H1 (cell line): ENCODE measurements at regions not wholly inside any gene's neighbourhood (a gene's known extent, or its start where the extent isn't known, plus 50 kb on each side); places are given as distances from the start of the nearest gene placed in this dataset.

Source experiments
- CTCF ChIA-PET: fragments of 300-600 bp; sonication (Branson Sonifier 250); formaldehyde crosslinking; loops from one replicate; lab custom pipeline; 2021; ENCODE audit not compliant: partially characterized antibody; lab: Charles Lee
- POLR2A ChIA-PET: fragments of 300-600 bp; sonication (Branson Sonifier 250); formaldehyde crosslinking; loops from one replicate; lab custom pipeline; 2021; ENCODE audit warnings: inconsistent platforms; ENCODE audit not compliant: partially characterized antibody; lab: Charles Lee
- DNase-seq, 2 experiments: peaks; one replicate each; pipeline versions ENCODE4 v3.0.0 to v3.0.0-alpha.2; 2010 to 2022; ENCODE audit warnings: low spot score in 2 of 2, low read depth in 1 of 2, mixed read lengths in 1 of 2
- FAIRE-seq: peaks from 2 replicates; lab custom pipeline; 2011; peaks lifted over from hg19 to GRCh38; lab: Jason Lieb, UNC
- H2AFZ ChIP-seq: 2 replicates; pipeline ENCODE4 v1.8.1; 2012; ENCODE audit warnings: low read length, inconsistent platforms
- H2AK5ac ChIP-seq: 2 replicates; pipeline ENCODE4 v1.6.1; 2013; ENCODE audit warnings: low read depth, low read length
- H2BK120ac ChIP-seq: replicated peaks from 2 replicates; pipeline ENCODE3; 2013; ENCODE audit warnings: low read depth, low read length, inconsistent platforms
- H2BK12ac ChIP-seq: 2 replicates; pipeline ENCODE4 v1.6.1; 2013; ENCODE audit warnings: low read depth, low read length
- H2BK15ac ChIP-seq: 2 replicates; pipeline ENCODE4 v1.6.1; 2013; ENCODE audit warnings: low read length
- H2BK20ac ChIP-seq: 2 replicates; pipeline ENCODE4 v1.6.1; 2013; ENCODE audit warnings: low read length
- H2BK5ac ChIP-seq: 2 replicates; pipeline ENCODE4 v1.6.1; 2013; ENCODE audit warnings: low read depth, low read length
- H3K14ac ChIP-seq: 2 replicates; pipeline ENCODE4 v1.6.1; 2013; ENCODE audit warnings: inconsistent platforms; ENCODE audit not compliant: insufficient read length
- H3K18ac ChIP-seq: 2 replicates; pipeline ENCODE4 v1.6.1; 2013; ENCODE audit warnings: low read length; ENCODE audit errors: extremely low read depth
- H3K23ac ChIP-seq: 2 replicates; pipeline ENCODE4 v1.6.1; 2013; ENCODE audit warnings: inconsistent platforms; ENCODE audit not compliant: insufficient read length
- H3K23me2 ChIP-seq: 2 replicates; pipeline ENCODE4 v1.6.1; 2013; ENCODE audit warnings: low read depth, low read length
- H3K27ac ChIP-seq: 2 replicates; pipeline ENCODE4 v1.6.1; 2011; ENCODE audit warnings: low read depth, low read length, inconsistent platforms
- H3K27me3 ChIP-seq, 4 experiments: replicated peaks in 1 of 4; 1 replicate in 1 of 4; 2 replicates in 3 of 4; pipeline versions ENCODE4 v1.6.1 to v1.8.1; 2011 to 2013; ENCODE audit warnings: low read length in 3 of 4, mild to moderate bottlenecking in 3 of 4, inconsistent platforms in 2 of 4, mixed read lengths in 2 of 4, moderate library complexity in 1 of 4; ENCODE audit not compliant: control insufficient read depth in 3 of 4, insufficient read depth in 3 of 4; ENCODE audit errors: extremely low read depth in 1 of 4
- H3K36me3 ChIP-seq, 4 experiments: 2 replicates each; pipeline versions ENCODE4 v1.6.1 to v1.8.1; 2011 to 2013; ENCODE audit warnings: mild to moderate bottlenecking in 4 of 4, low read length in 3 of 4, moderate library complexity in 2 of 4, control low read depth in 1 of 4, inconsistent platforms in 1 of 4; ENCODE audit not compliant: insufficient read depth in 4 of 4, control insufficient read depth in 2 of 4
- H3K4ac ChIP-seq: replicated peaks from 2 replicates; pipeline ENCODE3; 2013; ENCODE audit warnings: low read length, low read depth, mixed read lengths, inconsistent platforms; ENCODE audit not compliant: insufficient read length
- H3K4me1 ChIP-seq, 4 experiments: replicated peaks in 1 of 4; 1 replicate in 1 of 4; 2 replicates in 3 of 4; pipeline versions ENCODE4 v1.6.1 to v1.8.1; 2011 to 2013; ENCODE audit warnings: low read length in 3 of 4, inconsistent platforms in 2 of 4, mixed read lengths in 1 of 4; ENCODE audit not compliant: insufficient read depth in 4 of 4, control insufficient read depth in 3 of 4
- H3K4me2 ChIP-seq, 2 experiments: 2 replicates each; pipeline versions ENCODE4 v1.6.1 to v1.8.1; 2011 to 2013; ENCODE audit warnings: low read depth in 2 of 2, low read length in 2 of 2, control low read depth in 1 of 2, inconsistent platforms in 1 of 2, mild to moderate bottlenecking in 1 of 2; ENCODE audit not compliant: insufficient read depth in 1 of 2
- H3K4me3 ChIP-seq, 4 experiments: fragments of 200-600, 300-600 bp in 1 of 4; sonication (generic), shearing (Covaris generic), sonication (Bioruptor Twin) in 1 of 4; 2 replicates each; pipeline versions ENCODE4 v1.5.1 to v1.8.1; 2011 to 2016; ENCODE audit warnings: low read length in 4 of 4, low read depth in 3 of 4, control low read depth in 2 of 4, inconsistent platforms in 2 of 4, mild to moderate bottlenecking in 2 of 4, mixed read lengths in 1 of 4, moderate library complexity in 1 of 4; ENCODE audit not compliant: insufficient read depth in 2 of 4; ENCODE audit errors: extremely low read depth in 1 of 4
- H3K56ac ChIP-seq: replicated peaks from 2 replicates; pipeline ENCODE3; 2013; ENCODE audit warnings: low read depth, mild to moderate bottlenecking, mixed read lengths, low read length, inconsistent platforms; ENCODE audit not compliant: insufficient read length
- H3K79me1 ChIP-seq: 2 replicates; pipeline ENCODE4 v1.6.1; 2013; ENCODE audit warnings: low read depth, low read length, control low read depth
- H3K79me2 ChIP-seq, 2 experiments: 2 replicates each; pipeline versions ENCODE4 v1.6.1 to v1.8.1; 2012 to 2013; ENCODE audit warnings: low read length in 2 of 2, mild to moderate bottlenecking in 2 of 2, inconsistent platforms in 1 of 2; ENCODE audit not compliant: insufficient read depth in 2 of 2, control insufficient read depth in 1 of 2
- H3K9ac ChIP-seq, 4 experiments: replicated peaks in 1 of 4; 1 replicate in 1 of 4; 2 replicates in 3 of 4; pipeline versions ENCODE4 v1.6.1 to v1.8.1; 2011 to 2013; ENCODE audit warnings: low read depth in 3 of 4, low read length in 3 of 4, control low read depth in 2 of 4, mild to moderate bottlenecking in 2 of 4, moderate library complexity in 2 of 4, inconsistent platforms in 1 of 4; ENCODE audit errors: extremely low read depth in 1 of 4
- H3K9me3 ChIP-seq, 2 experiments: 2 replicates each; pipeline versions ENCODE4 v1.6.1 to v1.8.1; 2012 to 2013; ENCODE audit warnings: mild to moderate bottlenecking in 2 of 2, moderate library complexity in 2 of 2, control low read depth in 1 of 2, inconsistent platforms in 1 of 2, low read depth in 1 of 2, low read length in 1 of 2, mixed read lengths in 1 of 2; ENCODE audit not compliant: insufficient read depth in 2 of 2
- H4K20me1 ChIP-seq, 2 experiments: replicated peaks in 1 of 2; 2 replicates each; pipeline versions ENCODE3 to v1.8.1; 2011 to 2013; ENCODE audit warnings: inconsistent platforms in 2 of 2, low read length in 2 of 2, mild to moderate bottlenecking in 1 of 2; ENCODE audit not compliant: insufficient read depth in 2 of 2, control insufficient read depth in 1 of 2
- H4K5ac ChIP-seq: 2 replicates; pipeline ENCODE4 v1.6.1; 2013; ENCODE audit warnings: low read length, low read depth, mixed read lengths, inconsistent platforms; ENCODE audit not compliant: insufficient read length
- H4K8ac ChIP-seq: 2 replicates; pipeline ENCODE4 v1.8.0; 2013; ENCODE audit warnings: mild to moderate bottlenecking, moderate library complexity, low read length, inconsistent platforms; ENCODE audit not compliant: insufficient read depth; ENCODE audit errors: extremely low read depth
- H4K91ac ChIP-seq: replicated peaks from 2 replicates; pipeline ENCODE3; 2013; ENCODE audit warnings: low read length, mixed read lengths, inconsistent platforms; ENCODE audit not compliant: insufficient read length
- SP4 ChIP-seq: IDR thresholded peaks from 2 replicates; pipeline ENCODE4 v1.6.1; 2012; ENCODE audit warnings: low read length, inconsistent platforms
- WGBS, 2 experiments: shearing (Covaris generic) in 1 of 2; methylation state at CpG; one replicate each; pipeline versions ENCODE4 v1.1.6 to v1.1.7; 2013 to 2015; ENCODE audit warnings: low lambda C conversion rate in 2 of 2, mixed read lengths in 2 of 2, inconsistent platforms in 1 of 2, low coverage in 1 of 2, missing lambda C conversion rate in 1 of 2; ENCODE audit not compliant: insufficient replicate concordance in 2 of 2, insufficient coverage in 1 of 2, insufficient read length in 1 of 2; ENCODE audit errors: extremely low coverage in 1 of 2, missing lambda C conversion rate in 1 of 2; 5-methylcytosine and 5-hydroxymethylcytosine counted together
- TF ChIP-seq, protein P1 (sequence below), 3 experiments: IDR thresholded peaks; 1 replicate in 2 of 3; 2 replicates in 1 of 3; pipeline versions ENCODE4 v1.5.1 to v1.6.1; 2011; ENCODE audit warnings: low read length in 3 of 3, mild to moderate bottlenecking in 3 of 3, inconsistent platforms in 2 of 3, low read depth in 1 of 3, moderate library complexity in 1 of 3; ENCODE audit not compliant: insufficient read depth in 1 of 3; ENCODE audit errors: control extremely low read depth in 1 of 3

DNA sequence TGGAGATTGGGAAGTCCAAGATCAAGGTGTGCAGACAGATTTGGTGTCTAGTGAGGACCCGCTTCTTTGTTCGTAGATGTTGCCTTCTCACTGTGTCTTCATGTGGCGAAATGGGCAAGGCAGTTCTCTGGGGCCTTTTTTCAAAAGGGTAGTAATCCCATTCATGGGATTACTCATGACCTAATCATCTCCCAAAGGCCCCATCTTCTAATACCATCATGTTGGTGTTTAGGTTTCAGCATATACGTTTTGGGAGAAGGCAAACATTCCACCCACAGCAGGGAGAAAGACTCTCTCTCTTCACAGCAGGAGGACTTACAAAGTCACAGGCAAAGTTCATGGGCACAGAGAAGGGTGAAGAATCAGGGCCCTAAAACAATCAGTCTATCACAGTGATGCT is 252.1 kb downstream of the RPLP1 start:
- Histone ChIP-seq H2AFZ (no peak overlapping the region), H3K9ac (no peak overlapping the region), H2BK12ac (no peak overlapping the region), H3K18ac (no peak overlapping the region), H3K79me1 (no peaks in the 10 kb centered on the region), H2BK20ac (no peak overlapping the region), H3K27ac (no peak overlapping the region), H4K8ac (no peak overlapping the region), H3K23me2 (no peaks in the 10 kb centered on the region), H3K4me1 (no peaks in the 10 kb centered on the region), H3K4ac (no peak overlapping the region), H2BK5ac (no peak overlapping the region), H3K56ac (no peak overlapping the region), H2BK120ac (no peak overlapping the region), H4K91ac (no peak overlapping the region), H4K20me1 (no peaks in the 10 kb centered on the region), H3K4me2 (no peak overlapping the region), H3K79me2 (no peaks in the 10 kb centered on the region), H3K27me3 (peaks cover 0 to 2% (median 0%) of the 10 kb centered on the region in 4 experiments; a peak in 1 of 7 replicates), H3K4me3 (no peak overlapping the region), H2AK5ac (no peak overlapping the region), H3K23ac (no peak overlapping the region), H4K5ac (no peak overlapping the region), H3K36me3 (no peaks in the 10 kb centered on the region), H2BK15ac (no peak overlapping the region), H3K9me3 (peaks cover 5 to 19% of the 10 kb centered on the region in 2 experiments; a peak in 3 of 4 replicates), H3K14ac (no peak overlapping the region)
- ChIA-PET POLR2A (no interaction called here), CTCF (no interaction called here)
- DNase-seq (no peak), FAIRE-seq (no peak)
- WGBS, 2 experiments: 92% methylated on average over 4 of the region's 4 CpGs; no CpG with 5 or more reads in 1 of the 2 experiments
- TF ChIP-seq, protein P1, sequence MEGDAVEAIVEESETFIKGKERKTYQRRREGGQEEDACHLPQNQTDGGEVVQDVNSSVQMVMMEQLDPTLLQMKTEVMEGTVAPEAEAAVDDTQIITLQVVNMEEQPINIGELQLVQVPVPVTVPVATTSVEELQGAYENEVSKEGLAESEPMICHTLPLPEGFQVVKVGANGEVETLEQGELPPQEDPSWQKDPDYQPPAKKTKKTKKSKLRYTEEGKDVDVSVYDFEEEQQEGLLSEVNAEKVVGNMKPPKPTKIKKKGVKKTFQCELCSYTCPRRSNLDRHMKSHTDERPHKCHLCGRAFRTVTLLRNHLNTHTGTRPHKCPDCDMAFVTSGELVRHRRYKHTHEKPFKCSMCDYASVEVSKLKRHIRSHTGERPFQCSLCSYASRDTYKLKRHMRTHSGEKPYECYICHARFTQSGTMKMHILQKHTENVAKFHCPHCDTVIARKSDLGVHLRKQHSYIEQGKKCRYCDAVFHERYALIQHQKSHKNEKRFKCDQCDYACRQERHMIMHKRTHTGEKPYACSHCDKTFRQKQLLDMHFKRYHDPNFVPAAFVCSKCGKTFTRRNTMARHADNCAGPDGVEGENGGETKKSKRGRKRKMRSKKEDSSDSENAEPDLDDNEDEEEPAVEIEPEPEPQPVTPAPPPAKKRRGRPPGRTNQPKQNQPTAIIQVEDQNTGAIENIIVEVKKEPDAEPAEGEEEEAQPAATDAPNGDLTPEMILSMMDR (IDR thresholded peaks at IDR 0.05; ENCODE audit: control extremely low read depth in 1 of 3, insufficient read depth in 1 of 3, low read depth in 1 of 3, low read length in 3 of 3): no peak
- TF ChIP-seq SP4: no peak
